KMS-11 (cell line): ENCODE measurements at regions not wholly inside any gene's neighbourhood (a gene's known extent, or its start where the extent isn't known, plus 50 kb on each side); places are given as distances from the start of the nearest gene placed in this dataset.

Source experiments
- H2AFZ ChIP-seq: fragments of 200-600 bp; sonication (generic); 2 replicates; pipeline ENCODE4 v1.6.1; 2016; ENCODE audit warnings: antibody characterized with exemption, mixed run types, low read depth
- H3K27ac ChIP-seq: fragments of 200-600 bp; sonication (generic); 2 replicates; pipeline ENCODE4 v1.6.1; 2016; ENCODE audit warnings: mild to moderate bottlenecking, mixed run types
- H3K27me3 ChIP-seq: fragments of 200-600 bp; sonication (generic); 2 replicates; pipeline ENCODE4 v1.6.1; 2017; ENCODE audit warnings: mild to moderate bottlenecking, low read depth, mixed run types, moderate library complexity; ENCODE audit not compliant: insufficient read depth
- H3K36me3 ChIP-seq: fragments of 200-600 bp; sonication (generic); 2 replicates; pipeline ENCODE4 v1.6.1; 2017; ENCODE audit warnings: mild to moderate bottlenecking, mixed run types; ENCODE audit not compliant: insufficient read depth
- H3K4me1 ChIP-seq: fragments of 200-600 bp; sonication (generic); 2 replicates; pipeline ENCODE4 v1.6.1; 2016; ENCODE audit warnings: mild to moderate bottlenecking, low read depth, mixed run types; ENCODE audit not compliant: poor library complexity, severe bottlenecking
- H3K4me2 ChIP-seq: fragments of 200-600 bp; sonication (generic); 2 replicates; pipeline ENCODE4 v1.7.0; 2016; ENCODE audit warnings: mild to moderate bottlenecking, mixed run types
- H3K4me3 ChIP-seq: fragments of 200-600 bp; sonication (generic); IDR thresholded peaks from 2 replicates; pipeline ENCODE4 v1.6.1; 2017; ENCODE audit warnings: low read depth, low read length, mixed read lengths; ENCODE audit not compliant: insufficient read depth
- H3K79me2 ChIP-seq: fragments of 200-600 bp; sonication (generic); 2 replicates; pipeline ENCODE4 v1.6.1; 2016; ENCODE audit warnings: low read depth, mixed run types; ENCODE audit not compliant: insufficient read depth
- H3K9ac ChIP-seq: fragments of 200-600 bp; sonication (generic); 2 replicates; pipeline ENCODE4 v1.6.1; 2016; ENCODE audit warnings: mild to moderate bottlenecking, mixed run types
- H4K20me1 ChIP-seq: fragments of 200-600 bp; sonication (generic); 2 replicates; pipeline ENCODE4 v1.6.1; 2016; ENCODE audit warnings: mild to moderate bottlenecking, mixed run types; ENCODE audit not compliant: insufficient read depth
- TF ChIP-seq, protein P1 (sequence below): fragments of 200-600 bp; sonication (generic); conservative IDR thresholded peaks from 2 replicates; pipeline ENCODE4 v1.6.1; 2017; ENCODE audit warnings: low read depth, mild to moderate bottlenecking, antibody characterized with exemption, low read length, moderate library complexity, mixed read lengths

DNA sequence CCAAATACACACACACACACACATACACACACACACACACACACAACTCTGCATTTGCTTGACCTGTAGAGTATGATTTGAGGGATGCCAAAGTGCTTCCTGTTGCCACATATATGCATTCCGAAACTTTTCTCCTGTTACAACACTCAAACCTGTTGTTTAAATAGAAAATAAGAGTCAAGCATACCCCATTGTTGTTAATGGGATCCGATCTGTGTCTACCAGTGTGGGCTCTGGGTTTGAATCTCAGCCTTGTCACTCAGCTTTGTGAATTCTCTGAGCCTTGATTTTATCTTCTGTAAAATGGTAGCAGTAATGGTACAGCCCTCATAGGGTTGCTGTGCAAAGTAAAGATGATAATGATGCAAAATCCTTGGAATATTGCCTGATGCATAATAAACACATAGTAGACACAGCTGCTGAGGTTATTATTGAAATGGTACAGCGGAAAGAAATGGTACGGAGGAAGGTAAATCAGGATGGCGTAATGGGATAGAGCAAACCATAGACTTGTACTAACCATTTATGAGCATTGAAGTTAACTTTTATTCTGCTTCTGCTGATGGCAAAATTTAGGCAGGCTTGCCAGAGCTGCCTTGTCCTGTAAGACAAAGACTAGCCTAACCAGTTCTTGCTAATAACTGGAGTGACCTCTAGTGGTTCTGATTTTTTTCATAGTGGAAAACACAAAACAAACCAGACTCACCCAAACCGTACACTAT lies 113.5 kb upstream of the PHACTR1 start:
- H3K9ac ChIP-seq, result no peak overlapping the region
- H2AFZ ChIP-seq, result no peak overlapping the region
- no peak overlapping the region for H3K4me2 ChIP-seq
- H3K36me3 ChIP-seq, result no peaks in the 10 kb centered on the region
- H3K27me3 ChIP-seq, result no peaks in the 10 kb centered on the region
- TF ChIP-seq, protein P1, sequence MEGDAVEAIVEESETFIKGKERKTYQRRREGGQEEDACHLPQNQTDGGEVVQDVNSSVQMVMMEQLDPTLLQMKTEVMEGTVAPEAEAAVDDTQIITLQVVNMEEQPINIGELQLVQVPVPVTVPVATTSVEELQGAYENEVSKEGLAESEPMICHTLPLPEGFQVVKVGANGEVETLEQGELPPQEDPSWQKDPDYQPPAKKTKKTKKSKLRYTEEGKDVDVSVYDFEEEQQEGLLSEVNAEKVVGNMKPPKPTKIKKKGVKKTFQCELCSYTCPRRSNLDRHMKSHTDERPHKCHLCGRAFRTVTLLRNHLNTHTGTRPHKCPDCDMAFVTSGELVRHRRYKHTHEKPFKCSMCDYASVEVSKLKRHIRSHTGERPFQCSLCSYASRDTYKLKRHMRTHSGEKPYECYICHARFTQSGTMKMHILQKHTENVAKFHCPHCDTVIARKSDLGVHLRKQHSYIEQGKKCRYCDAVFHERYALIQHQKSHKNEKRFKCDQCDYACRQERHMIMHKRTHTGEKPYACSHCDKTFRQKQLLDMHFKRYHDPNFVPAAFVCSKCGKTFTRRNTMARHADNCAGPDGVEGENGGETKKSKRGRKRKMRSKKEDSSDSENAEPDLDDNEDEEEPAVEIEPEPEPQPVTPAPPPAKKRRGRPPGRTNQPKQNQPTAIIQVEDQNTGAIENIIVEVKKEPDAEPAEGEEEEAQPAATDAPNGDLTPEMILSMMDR, result peak; percentile 54
- no peak overlapping the region for H3K27ac ChIP-seq
- H3K4me1 ChIP-seq, result no peaks in the 10 kb centered on the region
- H4K20me1 ChIP-seq, result no peaks in the 10 kb centered on the region; the same call in 1 of the 2 replicates
- no peak overlapping the region for H3K4me3 ChIP-seq
- H3K79me2 ChIP-seq, result no peaks in the 10 kb centered on the region

DNA sequence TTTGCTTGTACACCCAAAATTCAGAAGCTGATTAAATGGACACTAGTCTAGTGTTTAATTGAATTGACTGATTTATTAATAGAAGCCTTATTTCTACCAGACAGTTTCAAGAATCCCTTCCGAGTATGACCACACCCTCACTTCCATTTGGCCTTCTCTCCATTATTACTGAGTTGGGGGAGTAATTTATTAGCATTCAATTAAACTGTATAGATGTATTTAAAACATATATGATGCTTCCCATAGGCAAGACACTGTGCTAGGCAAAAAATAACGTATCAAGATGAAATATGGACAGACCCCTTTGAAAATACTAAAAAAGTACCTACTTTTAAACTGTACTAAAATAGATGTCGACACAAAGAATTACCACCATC lies 112.9 kb upstream of the PHACTR1 start:
- no peak overlapping the region for H2AFZ ChIP-seq
- H3K4me1 ChIP-seq, result no peaks in the 10 kb centered on the region

DNA sequence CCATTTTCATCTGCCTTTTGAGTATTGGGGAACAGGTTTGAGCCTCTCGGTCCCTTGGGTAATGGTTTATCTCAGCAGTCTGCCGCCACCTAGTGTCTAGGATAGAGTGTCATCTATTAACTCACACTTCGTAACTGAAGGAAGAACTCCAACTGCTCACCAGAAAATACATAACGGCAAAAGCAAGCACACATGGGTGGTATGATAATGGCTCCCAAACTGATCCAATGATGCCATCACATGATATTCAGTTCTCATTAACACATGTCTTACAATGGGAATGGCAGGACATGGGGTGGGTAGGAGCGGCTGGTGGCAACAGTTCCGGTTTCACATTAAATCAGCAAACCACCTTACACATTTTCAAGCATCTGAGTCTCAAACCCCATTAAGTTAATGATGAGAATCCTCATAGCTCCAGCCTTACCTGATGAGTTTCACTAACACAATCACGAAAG lies 110.7 kb upstream of the PHACTR1 start:
- Histone ChIP-seq H3K27me3 (no peaks in the 10 kb centered on the region), H3K27ac (no peak overlapping the region), H3K4me2 (peak overlapping the region; percentile 44; the same call in 1 of the 2 replicates), H3K4me3 (no peak overlapping the region), H2AFZ (peak overlapping the region; percentile 61), H3K79me2 (no peaks in the 10 kb centered on the region), H3K9ac (no peak overlapping the region), H4K20me1 (no peaks in the 10 kb centered on the region; the same call in 1 of the 2 replicates), H3K36me3 (no peaks in the 10 kb centered on the region), H3K4me1 (no peaks in the 10 kb centered on the region)
- TF ChIP-seq, protein P1, result peak; percentile 83

More for the DNA sequence above, 112.9 kb upstream of the PHACTR1 start:
- H4K20me1 ChIP-seq, result no peaks in the 10 kb centered on the region; the same call in 1 of the 2 replicates
- TF ChIP-seq, protein P1, result peak; percentile 18; the same call in 1 of the 2 replicates
- no peak overlapping the region for H3K9ac ChIP-seq
- H3K4me3 ChIP-seq, result no peak overlapping the region
- no peak overlapping the region for H3K4me2 ChIP-seq
- no peak overlapping the region for H3K27ac ChIP-seq
- H3K36me3 ChIP-seq, result no peaks in the 10 kb centered on the region
- H3K79me2 ChIP-seq, result no peaks in the 10 kb centered on the region
- no peaks in the 10 kb centered on the region for H3K27me3 ChIP-seq

DNA sequence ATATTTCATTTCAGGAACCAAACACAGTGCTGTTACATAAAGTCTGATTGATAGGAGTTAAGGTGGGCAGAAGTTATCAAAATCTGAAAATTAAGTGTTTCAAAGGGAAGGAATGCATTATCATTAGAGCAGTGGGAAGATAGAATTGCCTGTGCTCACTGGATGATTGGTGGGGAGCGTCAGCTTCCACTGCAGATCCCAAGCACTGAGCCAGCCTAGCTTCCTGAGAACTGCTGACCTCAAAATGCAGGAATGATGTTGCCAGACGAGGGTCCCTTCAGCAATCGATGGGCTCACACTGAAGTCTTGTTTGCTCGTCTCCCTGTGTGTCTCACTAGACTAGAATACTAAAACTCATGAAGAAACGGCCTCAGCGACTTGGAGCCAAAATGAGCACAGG lies 110.0 kb upstream of the PHACTR1 start:
- TF ChIP-seq, protein P1, result no peak
- H3K4me2 ChIP-seq, result no peak overlapping the region
- H3K79me2 ChIP-seq, result no peaks in the 10 kb centered on the region

More for the DNA sequence above, 110.0 kb upstream of the PHACTR1 start:
- H3K4me1 ChIP-seq, result no peaks in the 10 kb centered on the region
- H4K20me1 ChIP-seq, result no peaks in the 10 kb centered on the region; the same call in 1 of the 2 replicates
- H3K36me3 ChIP-seq, result no peaks in the 10 kb centered on the region
- no peaks in the 10 kb centered on the region for H3K27me3 ChIP-seq
- H2AFZ ChIP-seq, result peak overlapping the region; percentile 61
- no peak overlapping the region for H3K9ac ChIP-seq
- H3K27ac ChIP-seq, result no peak overlapping the region
- H3K4me3 ChIP-seq, result no peak overlapping the region
